A673 (cell line): ENCODE measurements at regions not wholly inside any gene's neighbourhood (a gene's known extent, or its start where the extent isn't known, plus 50 kb on each side); places are given as distances from the start of the nearest gene placed in this dataset.

ENCODE experiments used
- BruUV-seq: library from RNA; stranded (reverse); fragments of 400-500 nt; replicated peaks from 2 replicates; lab custom pipeline; 2021; lab: Mats Ljungman, UMichigan
- CTCF ChIA-PET: fragments of 300-600 bp; sonication (Branson Sonifier 250); formaldehyde crosslinking; loops from one replicate; lab custom pipeline; 2022; ENCODE audit warnings: antibody characterized with exemption; lab: Charles Lee
- POLR2A ChIA-PET: fragments of 300-600 bp; sonication (Branson Sonifier 250); formaldehyde crosslinking; loops from one replicate; lab custom pipeline; 2022; ENCODE audit warnings: antibody characterized with exemption; ENCODE audit not compliant: low non-redundant PET; lab: Charles Lee
- DNase-seq: peaks from one replicate; pipeline ENCODE4 v3.0.0-alpha.2; 2015; ENCODE audit warnings: low spot score
- H3K27ac ChIP-seq: fragments of 200-600 bp; sonication (generic); 2 replicates; pipeline ENCODE4 v1.5.1; 2016; ENCODE audit warnings: mixed run types, low read depth, mild to moderate bottlenecking, mixed read lengths, antibody characterized with exemption, low read length; ENCODE audit not compliant: poor library complexity, severe bottlenecking
- H3K27me3 ChIP-seq: fragments of 200-600 bp; sonication (generic); replicated peaks from 2 replicates; pipeline ENCODE4 v1.6.1; 2017; ENCODE audit warnings: mixed run types, low read depth, mild to moderate bottlenecking, mixed read lengths, antibody characterized with exemption, low read length; ENCODE audit not compliant: insufficient read depth, poor library complexity
- H3K36me3 ChIP-seq: fragments of 200-600 bp; sonication (generic); 2 replicates; pipeline ENCODE4 v1.6.1; 2016; ENCODE audit warnings: mixed run types, mild to moderate bottlenecking, mixed read lengths, antibody characterized with exemption, low read length; ENCODE audit not compliant: insufficient read depth, poor library complexity, severe bottlenecking
- H3K4me1 ChIP-seq: fragments of 200-600 bp; sonication (generic); 2 replicates; pipeline ENCODE4 v1.6.1; 2017; ENCODE audit warnings: mixed run types, mild to moderate bottlenecking, mixed read lengths, antibody characterized with exemption, low read length; ENCODE audit not compliant: insufficient read depth, poor library complexity, severe bottlenecking
- H3K4me3 ChIP-seq: fragments of 200-600 bp; sonication (generic); 2 replicates; pipeline ENCODE4 v1.5.1; 2016; ENCODE audit warnings: low read depth, mixed run types, mild to moderate bottlenecking, mixed read lengths, low read length; ENCODE audit not compliant: poor library complexity, severe bottlenecking
- H3K9me3 ChIP-seq: fragments of 200-600 bp; sonication (generic); 2 replicates; pipeline ENCODE4 v1.6.1; 2016; ENCODE audit warnings: mixed run types, low read depth, mild to moderate bottlenecking, mixed read lengths, antibody characterized with exemption, low read length; ENCODE audit not compliant: poor library complexity, severe bottlenecking
- CTCF ChIP-seq: fragments of 300-800, 200-600 bp; sonication (generic); conservative IDR thresholded peaks from 2 replicates; pipeline ENCODE4 v1.5.1; 2017; ENCODE audit warnings: low read depth, mild to moderate bottlenecking, antibody characterized with exemption, low read length, moderate library complexity, mixed read lengths
- EZH2 ChIP-seq: fragments of 200-600 bp; sonication (generic); IDR thresholded peaks from 2 replicates; pipeline ENCODE4 v1.6.1; 2017; ENCODE audit warnings: borderline replicate concordance, low read depth, mild to moderate bottlenecking, mixed read lengths, antibody characterized with exemption, low read length; ENCODE audit not compliant: poor library complexity, severe bottlenecking
- intact Hi-C: fragments of 100-400 bp; cut with micrococcal nuclease; formaldehyde crosslinking; loops from one replicate; pipeline ENCODE4 v1.10.0; 2022; ENCODE audit not compliant: unreplicated experiment

- no TSS peak for BruUV-seq
- CTCF ChIA-PET = no interaction called here
- H3K4me3 ChIP-seq = no peak overlapping the region
- intact Hi-C loops = loop anchor here (10.0 kb wide), 1 partner anchor 1111 kb away; no protein-coding TSS in a partner anchor
- H3K9me3 ChIP-seq = no peaks in the 10 kb centered on the region
- POLR2A ChIA-PET = no interaction called here
- H3K36me3 ChIP-seq = no peaks in the 10 kb centered on the region
- TF ChIP-seq EZH2 = no peak
- no peak for TF ChIP-seq CTCF
- no peaks in the 10 kb centered on the region for H3K4me1 ChIP-seq
- no peak for DNase-seq
- no peaks in the 10 kb centered on the region for H3K27me3 ChIP-seq
- H3K27ac ChIP-seq = no peak overlapping the region
These were observed 247.6 kb downstream of the EMP1 start for GRCh38 chr12:13444076-13444475.

GRCh38 chr12:13443498-13443897 is 247.0 kb downstream of the EMP1 start:
- no peaks in the 10 kb centered on the region for H3K9me3 ChIP-seq
- no peaks in the 10 kb centered on the region for H3K27me3 ChIP-seq
- ChIA-PET CTCF (no interaction called here), POLR2A (no interaction called here)
- no peak overlapping the region for H3K27ac ChIP-seq
- BruUV-seq = no TSS peak
- no peak overlapping the region for H3K4me3 ChIP-seq
- no peak for TF ChIP-seq EZH2
- TF ChIP-seq CTCF = no peak
- H3K4me1 ChIP-seq = no peaks in the 10 kb centered on the region
- no peak for DNase-seq
- intact Hi-C loops = loop anchor here (10.0 kb wide), 1 partner anchor 1111 kb away; no protein-coding TSS in a partner anchor
- H3K36me3 ChIP-seq = no peaks in the 10 kb centered on the region

GRCh38 chr12:13443028-13443427 is 246.5 kb downstream of the EMP1 start:
- no peaks in the 10 kb centered on the region for H3K9me3 ChIP-seq
- intact Hi-C loops = loop anchor here (10.0 kb wide), 1 partner anchor 1112 kb away; no protein-coding TSS in a partner anchor
- no peaks in the 10 kb centered on the region for H3K36me3 ChIP-seq
- H3K27me3 ChIP-seq = no peaks in the 10 kb centered on the region
- BruUV-seq = no TSS peak
- ChIA-PET CTCF (no interaction called here), POLR2A (no interaction called here)
- H3K4me3 ChIP-seq = no peak overlapping the region
- no peak for TF ChIP-seq EZH2
- TF ChIP-seq CTCF = no peak
- H3K27ac ChIP-seq = no peak overlapping the region
- no peaks in the 10 kb centered on the region for H3K4me1 ChIP-seq
- DNase-seq = no peak
